Limb (tissue), 2 donors: ENCODE measurements at regions not wholly inside any gene's neighbourhood (a gene's known extent, or its start where the extent isn't known, plus 50 kb on each side); places are given as distances from the start of the nearest gene placed in this dataset.
"Not testable (repeated sequence)": the region's sequence is repeated elsewhere in the genome, so short reads cannot be mapped to it uniquely, and the experiment has no call there.

Experiments used
- DNase-seq, 2 donors: peaks; one replicate each; pipeline ENCODE4 v3.0.0-alpha.2; 2016; ENCODE audit errors: extremely low spot score in 2 of 2

DNA sequence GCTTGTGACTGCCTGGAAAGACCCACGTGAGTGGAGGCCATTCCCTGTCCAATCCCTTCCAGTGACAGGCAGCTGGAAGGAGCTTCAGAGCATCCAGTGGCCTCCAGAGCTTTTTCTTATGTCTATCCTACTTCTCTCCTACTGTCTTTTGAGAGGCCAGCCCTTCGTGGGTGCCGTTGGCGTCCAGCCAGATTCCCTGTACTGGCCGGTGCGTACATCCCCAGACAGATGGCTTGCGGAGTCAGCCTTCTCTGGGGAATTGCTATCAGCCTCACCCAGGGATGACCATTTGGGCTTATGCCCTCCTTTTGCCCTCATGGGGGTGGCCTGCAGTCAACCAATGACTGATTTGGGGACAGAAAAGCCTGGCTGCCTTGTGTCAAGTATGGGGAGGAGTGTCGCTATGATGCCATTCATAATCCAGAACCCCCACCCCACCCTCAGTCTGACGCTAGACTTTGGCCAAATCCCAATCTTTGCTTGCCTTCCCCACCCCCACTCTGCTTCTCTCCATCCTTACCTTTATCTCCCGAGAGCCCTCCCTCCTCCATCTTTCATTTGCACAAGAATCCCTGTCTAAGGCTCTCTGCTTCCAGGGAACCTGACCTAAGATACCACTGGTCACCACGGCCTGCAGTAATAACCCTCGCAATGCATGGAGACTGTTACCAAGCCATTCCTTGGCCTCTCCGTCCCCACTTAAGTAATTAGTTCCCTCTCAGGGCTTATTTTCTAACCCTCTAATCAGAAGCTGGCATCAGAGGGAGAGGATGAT, 150.3 kb upstream of the BCOR start:
- no peak for DNase-seq

DNA sequence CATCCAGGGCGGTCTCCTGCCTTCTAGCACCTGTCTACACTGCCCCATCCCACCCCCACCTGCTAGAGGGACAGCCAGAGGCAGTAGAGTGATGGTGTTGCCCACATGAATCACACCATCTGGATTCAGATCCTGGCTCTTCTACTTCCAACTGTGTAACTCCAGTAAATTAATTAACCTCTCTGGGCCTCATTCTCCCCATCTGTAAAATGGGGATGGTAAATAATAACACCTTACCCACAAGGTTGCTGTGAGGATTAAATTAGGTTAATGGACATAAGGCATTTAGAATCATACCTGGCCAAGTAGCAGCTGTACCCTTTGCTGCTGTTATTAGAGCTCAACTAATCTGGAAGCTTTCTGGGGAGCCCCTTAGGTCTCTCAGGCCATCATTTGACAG, 149.6 kb upstream of the BCOR start:
- DNase-seq = no peak

DNA sequence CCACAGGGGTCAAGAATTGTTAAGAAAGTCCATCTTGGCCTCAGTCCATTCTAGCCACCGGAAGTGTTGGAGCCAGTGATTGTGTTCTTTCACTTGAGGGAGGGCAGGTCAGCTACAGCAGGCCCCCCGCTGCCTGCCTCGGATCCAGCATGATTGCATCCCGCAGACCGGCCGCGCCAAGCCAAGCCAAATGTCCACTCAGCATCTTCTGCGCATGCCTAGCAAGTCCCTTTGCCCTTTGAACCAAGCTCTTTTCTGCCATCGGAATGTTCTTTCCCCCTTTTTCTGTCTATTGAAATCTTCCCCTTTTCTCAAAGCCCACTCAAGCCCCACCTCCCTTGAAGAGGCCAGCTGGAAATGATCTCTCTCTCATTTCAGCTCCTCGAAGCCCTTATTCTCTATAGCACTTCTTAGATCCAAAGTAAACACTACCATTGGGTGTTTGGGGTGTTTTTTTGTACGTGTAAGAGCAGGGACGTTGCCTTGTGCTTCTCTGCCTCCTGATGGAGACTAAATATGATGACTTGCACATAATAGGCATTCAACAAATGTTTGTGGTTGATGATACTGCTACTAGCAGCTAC, 147.8 kb upstream of the BCOR start:
- peak in 1 of 2 donors; percentile 3 for DNase-seq

DNA sequence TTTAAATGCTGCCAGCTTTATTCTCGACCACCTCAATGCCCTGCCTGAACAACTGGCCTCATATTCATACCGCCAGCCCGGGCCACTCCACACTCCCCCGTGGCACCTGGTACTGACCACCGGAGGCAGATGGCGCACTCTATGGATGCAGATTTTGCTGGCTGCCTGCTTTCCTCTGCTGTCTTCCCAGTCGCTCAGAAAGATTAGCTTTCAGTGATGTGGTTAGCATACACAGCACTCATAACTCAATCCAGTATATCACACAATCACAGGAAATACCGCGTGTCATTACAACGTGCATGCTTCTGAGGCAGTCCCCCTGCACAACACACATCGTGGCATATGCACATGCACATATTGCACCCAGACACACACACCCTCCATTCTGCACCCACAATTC, 147.2 kb upstream of the BCOR start:
- no peak for DNase-seq

DNA sequence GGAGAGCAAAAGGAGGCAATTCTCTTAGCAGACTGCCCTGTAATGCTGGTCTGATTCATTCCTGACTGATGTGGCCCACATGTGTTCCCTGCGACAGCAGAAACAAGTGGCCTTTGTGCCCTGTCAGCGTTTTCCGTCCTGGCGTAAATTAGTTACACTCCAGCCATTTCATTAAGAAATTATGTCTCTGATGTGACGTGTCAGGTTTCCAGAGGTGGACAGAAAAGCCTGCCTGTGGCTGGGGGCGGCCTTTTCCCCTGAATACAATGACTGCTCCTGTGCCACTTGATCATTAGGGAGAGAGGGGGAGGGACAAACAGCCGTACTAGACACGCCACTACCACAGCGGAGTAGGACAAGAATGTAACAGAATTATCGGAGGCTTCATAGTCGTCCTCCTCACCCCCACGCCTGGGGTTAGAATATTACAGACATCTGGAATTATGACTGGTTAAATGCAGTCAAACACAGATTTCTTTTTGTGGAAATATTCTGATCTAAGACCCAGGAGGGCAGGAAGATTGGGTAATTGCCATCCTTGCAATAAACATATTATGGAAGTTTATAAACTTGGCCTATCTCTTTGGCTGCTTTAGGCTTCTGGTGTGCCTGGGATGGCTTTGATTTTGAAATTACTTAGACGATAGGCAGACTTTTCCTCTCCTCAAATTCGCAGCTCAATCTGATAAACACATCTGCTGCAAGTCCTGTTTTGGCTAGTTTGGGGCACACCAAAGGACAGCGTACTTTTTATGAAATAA, 146.2 kb upstream of the BCOR start:
- DNase-seq = peak in 1 of 2 donors; percentile 3

DNA sequence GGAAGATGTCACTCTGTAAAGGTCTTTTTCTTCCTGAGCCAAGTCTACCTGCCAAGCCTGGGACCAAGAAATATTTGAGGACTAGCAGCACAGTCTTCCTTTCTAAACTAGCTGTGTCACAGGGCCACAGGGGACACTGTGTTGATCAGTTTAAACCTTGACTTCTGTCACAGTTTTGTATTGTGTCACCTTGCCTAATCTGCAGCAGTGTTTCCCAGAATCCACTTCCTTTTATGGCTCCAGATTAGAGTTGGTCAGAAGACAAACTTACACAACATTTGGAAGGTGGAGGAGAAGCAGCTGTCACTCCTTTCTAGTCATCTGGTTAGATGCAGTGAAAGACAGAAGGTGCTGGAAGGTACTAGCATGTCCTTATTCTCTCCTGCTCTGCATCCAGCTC, 143.1 kb upstream of the BCOR start:
- no peak for DNase-seq

DNA sequence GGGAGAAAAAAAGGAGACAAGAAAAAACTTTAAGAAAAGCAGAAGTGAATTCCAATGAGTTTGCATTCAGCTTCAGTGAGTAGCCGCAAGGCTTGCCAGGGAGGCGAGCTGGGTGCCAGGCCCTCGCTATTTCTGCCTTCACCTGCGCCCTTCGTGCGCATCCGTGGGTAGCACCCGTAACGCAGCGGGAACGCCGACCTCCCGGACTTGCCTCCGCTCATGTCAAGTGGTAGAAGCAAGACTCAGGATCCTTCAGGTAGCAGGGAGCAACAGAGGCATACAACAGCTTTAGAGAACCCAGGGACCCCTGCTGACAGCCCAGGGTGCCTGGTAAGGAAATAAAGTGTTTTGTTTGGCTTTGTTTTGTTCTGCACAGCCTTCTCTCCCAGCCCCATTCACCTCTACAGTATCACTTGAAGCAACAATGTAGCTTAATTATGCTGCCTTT, 140.0 kb upstream of the BCOR start:
- DNase-seq = no peak

DNA sequence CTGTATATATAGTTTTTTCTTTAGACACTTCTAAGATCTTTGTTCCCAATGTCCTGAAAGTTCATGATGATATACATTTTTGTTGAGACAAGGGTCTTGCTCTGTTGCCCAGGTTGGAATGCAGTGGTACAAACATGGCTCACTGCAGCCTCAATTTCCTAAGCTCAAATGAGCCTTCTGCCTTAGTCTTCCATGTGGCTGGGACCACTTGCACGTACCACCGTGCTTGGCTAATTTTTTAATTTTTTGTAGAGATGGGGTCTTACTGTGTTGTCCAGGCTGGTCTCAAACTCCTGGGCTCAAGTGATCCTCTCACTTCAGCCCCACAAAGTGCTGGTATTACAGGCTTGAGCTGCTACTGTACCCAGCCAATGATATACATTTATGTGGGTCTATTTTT, 132.9 kb upstream of the BCOR start:
- DNase-seq = no peak

DNA sequence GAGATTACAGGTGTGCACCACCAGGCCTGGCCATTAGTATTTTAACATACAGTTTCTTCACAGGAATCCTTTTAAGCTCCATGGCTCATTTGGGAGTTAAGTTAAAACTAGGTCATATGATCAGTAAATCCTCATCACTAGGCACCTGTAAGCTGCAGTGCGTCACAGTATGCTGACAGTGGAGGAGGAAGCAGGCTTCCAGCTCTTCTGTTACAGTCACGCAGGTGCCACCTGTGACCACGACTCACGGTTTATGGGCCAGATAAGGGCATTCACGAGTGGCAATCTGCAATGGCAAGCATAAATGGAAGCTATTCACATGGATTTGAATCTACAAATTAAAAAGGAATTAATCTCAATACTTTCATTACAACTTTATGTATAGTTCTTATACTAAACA, 129.4 kb upstream of the BCOR start:
- no peak for DNase-seq

DNA sequence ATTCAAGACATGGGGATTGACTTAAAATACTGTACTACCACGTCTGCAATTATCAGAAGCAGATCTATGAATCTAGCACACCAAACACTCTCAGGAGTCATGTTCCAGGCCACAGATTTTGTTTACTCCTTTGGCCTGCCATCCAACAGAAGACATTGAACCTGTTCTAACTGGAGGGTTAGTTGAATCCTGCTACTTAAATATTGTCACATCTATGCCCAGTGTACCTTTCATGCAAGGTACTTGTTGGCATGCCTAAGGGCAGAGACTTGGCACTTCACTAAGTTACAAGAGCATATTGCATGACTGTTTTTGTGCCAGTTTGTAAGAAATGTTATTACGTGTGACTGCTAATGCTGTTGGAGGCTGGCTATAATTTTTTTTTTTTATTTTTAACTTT, 126.9 kb upstream of the BCOR start:
- no peak for DNase-seq

DNA sequence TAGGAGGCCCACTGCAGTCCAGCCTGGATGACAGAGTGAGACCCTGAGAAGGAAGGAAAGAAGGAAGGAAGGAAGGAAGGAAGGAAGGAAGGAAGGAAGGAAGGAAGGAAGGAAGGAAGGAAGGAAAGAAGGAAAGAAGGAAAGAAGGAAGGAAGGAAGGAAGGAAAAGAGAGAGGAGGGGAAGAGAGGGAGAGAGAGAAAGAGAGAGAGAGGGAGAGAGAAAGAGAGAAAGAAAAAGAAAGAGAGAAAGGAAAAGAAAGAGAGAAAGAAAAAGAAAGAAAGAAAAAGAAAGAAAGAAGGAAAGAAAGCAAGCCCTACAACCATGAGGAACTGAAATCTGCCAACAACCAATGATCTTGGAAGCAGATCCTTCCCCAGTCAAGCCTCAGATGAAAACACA, 124.9 kb upstream of the BCOR start:
- not testable (repeated sequence) for DNase-seq

DNA sequence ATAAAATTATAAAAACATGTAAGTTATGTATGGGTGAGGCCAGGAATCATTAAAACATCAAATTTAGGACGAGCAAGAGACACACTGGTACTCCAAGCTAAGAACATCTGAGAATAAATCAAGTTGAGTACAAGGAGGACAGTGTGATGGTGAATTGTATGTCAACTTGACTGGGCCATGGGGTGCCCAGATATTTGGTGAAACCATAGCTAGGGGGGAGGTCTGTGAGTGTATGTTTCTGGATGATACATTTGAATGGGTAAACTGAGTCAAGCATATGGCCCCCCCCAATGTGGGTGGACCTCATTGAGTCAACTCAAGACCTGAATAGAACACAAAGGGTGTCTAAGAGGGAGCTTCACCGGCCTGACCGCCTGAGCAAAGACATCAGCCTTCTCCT, 115.3 kb upstream of the BCOR start:
- DNase-seq = no peak

DNA sequence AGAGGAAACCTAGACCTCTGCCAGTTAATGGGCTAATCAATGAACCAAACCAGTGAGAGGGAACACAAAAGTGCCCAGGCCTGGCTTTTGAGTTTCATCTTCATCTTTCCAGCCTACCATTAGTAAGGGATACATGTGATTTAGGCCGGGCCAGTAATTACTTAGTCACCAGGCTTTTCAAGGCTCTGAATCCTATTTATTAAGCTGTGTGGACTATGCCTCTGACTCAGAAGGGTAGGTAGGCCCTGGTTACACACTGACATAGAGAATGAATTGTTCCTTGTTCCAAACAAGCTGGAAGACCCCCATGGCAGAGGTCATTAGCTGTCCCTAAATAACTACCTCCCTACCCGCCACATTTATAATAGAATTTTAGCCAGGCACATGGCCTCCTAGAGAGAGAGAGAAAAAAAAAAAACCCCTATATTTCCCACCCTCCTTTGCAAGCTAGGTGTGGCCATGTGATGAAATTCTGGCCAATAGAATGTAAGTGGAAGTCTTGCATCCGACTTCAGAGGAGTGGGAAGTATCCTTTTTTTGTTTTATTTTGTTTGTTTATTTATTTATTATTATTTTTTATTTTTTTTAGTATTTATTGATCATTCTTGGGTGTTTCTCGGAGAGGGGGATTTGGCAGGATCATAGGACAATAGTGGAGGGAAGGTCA, 112.3 kb upstream of the BCOR start:
- DNase-seq = no peak

DNA sequence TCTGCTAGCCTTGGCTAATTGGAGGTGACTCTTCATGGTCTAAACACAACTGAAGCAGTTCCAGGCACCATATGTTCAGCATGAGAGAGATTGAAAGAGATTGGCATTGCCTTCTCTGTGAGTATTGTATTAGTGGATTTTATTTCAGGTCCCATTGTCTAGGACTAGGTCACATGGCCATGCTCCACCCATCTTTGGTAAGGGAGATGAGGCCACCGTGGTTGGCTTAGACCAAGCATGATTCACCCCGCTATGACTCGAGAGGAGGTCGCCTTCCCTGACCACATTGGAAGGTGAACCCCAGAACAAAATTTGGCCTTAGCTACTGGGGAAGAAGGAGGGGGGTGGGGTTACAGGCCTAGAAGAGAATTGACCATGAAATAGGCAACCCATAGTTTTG, 109.9 kb upstream of the BCOR start:
- no peak for DNase-seq

DNA sequence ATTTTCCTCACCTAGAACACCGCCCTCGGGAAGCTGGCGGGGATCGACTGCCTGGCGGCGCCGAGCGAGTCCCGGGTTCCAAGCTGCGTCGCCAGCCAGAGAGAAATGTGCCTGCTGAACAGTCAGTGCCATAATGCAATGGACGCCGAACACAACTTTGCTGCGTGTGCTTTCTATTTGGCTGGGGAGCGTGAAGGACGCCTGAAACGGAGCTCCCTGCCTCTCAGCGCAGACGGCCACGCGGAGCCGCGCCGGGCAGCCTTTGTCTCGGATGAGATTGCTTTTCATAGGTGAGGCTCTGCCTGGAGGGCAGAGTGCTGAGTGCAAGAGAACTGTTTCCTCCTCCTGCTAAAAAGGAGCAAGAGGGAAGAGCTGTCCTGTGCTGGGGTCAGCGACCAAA, 107.7 kb upstream of the BCOR start:
- no peak for DNase-seq

DNA sequence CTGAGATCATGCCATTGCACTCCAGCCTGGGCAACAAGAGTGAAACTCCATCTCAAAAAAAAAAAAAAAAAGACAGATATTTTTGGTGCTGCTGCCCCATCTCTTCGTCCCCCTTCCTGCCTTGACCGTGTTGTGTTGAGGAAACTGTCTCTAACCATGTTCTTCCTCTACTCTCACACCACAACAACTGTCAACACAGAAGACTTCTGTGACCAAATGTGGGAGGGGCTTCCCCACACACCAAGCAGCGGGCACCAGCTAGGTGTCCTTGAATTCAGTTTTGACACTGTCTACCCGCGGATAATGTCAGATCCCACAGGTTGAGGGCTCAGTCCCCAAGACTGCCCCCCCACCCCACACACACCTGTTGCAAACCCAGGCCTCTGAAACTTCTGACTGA, 104.7 kb upstream of the BCOR start:
- DNase-seq = no peak

DNA sequence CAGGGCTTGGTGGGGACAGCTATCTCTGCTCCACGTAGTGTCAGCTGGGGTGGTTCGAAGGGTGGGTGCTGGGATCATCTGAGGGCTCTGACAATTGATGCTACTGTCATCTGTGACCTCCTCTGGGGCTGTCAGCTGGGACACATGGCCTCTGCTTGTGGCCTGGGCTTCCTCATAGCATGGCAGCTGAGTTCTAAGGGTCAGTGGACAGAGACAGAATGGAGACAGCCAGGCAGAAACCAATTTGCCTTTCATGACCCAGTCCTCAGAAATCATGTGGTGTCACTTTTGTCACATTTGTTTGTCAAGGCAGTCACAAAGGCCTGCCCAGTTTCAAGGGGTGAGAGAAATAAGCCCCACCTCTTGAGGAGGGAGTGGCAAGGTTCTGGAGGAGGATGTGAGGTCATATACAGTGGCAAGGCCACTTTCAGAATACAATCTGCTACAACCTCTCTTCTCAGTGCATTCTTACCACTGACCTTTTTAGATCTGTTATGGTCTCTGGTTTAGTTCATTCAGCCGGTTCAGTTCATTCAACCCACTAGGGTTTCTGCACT, 103.6 kb upstream of the BCOR start:
- DNase-seq = no peak

DNA sequence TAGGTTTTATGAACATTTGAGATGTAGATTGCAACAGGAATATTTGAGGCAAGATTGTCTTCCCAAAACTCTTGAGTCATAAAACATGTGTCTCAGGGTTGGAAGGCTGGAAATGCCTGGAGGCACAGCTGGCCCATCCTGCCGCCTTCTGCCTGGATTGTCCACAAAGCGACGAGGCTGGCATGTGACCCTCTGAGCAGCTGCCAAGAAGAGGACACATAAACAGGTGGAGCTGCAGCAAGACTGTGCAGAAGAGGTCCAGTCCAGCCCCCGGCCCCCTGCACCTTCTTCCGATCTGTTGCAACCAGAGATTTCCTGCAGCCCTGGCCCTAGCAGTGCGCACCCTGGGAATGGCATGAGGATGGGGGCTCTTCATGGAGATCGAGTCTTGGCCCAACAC, 101.9 kb upstream of the BCOR start:
- no peak for DNase-seq

DNA sequence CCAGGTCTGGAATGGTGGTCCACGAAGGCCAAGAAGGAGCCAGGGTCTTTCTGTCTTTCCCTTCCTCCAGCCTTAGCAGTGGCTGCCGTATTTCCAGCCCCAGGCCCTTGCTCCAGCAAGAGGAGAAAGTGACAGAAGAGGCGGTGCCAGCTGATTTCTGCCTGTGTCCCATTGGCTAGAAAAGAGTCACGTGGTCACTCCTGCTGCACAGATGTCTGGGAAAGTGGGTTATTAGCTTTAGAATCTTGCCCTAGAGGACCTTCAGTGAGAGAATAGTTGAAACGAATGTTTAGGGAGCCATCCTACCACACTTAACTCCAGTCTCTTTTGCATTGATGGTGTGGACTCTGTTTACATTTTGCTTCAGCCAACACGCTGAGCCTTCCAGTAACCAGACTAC, 99.3 kb upstream of the BCOR start:
- no peak for DNase-seq

DNA sequence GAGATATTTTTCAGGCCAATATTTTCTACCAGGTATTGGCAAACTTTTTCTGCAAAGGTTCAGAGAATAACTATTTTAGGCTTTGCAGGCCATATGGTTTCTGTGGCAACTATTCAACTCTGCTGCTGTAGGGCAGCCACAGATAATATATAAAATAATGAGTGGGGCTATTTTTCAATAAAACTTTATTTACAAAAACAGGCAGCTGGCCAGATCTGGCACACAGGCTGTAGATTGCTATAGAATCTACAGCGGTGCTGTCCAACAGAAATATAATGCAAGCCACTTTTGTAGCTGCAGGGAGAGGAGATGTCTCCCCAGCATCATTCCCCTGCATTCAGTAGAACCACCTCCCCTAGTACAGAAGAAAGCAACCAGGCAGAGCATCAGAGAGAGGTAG, 97.6 kb upstream of the BCOR start:
- DNase-seq = no peak

DNA sequence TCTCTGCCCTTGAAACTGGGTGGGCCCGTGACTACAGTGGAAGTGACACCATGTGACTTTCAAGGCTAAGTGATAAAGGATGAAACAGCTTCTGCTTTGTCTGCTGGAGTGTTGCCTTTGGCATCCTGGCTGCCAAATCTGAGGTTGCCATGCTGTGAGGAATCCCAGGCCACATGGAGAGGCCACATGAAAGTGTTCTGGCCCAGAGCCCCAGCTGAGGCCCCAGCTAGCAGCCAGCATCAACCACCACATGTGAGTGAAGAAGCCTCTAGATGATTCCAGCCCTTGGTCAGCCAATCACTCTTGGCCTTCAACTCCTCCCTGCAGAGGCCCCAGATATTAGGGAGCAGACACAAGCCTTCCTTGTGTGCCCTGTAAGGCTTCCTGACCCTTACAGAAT, 94.4 kb upstream of the BCOR start:
- DNase-seq = no peak

DNA sequence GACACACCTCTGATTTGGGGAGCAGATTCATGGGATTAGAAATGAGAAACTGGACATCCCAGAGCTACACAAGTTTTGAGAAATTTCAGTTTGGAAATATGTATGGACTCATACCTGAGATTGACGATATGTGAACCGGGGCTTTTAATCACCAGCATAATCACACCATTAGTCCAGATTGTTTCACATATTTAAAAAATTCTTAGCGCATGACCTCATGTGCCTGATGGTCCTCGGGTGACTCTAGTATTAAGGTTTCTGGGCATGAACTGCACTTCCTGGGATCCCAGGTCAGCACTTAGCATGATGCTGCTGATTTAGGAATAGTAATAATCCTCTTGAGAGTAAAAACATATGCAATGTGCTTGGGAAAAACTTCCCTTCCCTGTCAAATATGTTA, 91.9 kb upstream of the BCOR start:
- DNase-seq = no peak
